SJSA1 (cell line): ENCODE measurements at regions not wholly inside any gene's neighbourhood (a gene's known extent, or its start where the extent isn't known, plus 50 kb on each side); places are given as distances from the start of the nearest gene placed in this dataset.
"Not testable (repeated sequence)": the region's sequence is repeated elsewhere in the genome, so short reads cannot be mapped to it uniquely, and the experiment has no call there.

ENCODE experiments used
- DNase-seq, 2 experiments: peaks; one replicate each; pipeline ENCODE4 v3.0.0-alpha.2; 2015 to 2020; ENCODE audit warnings: low spot score in 2 of 2, low read depth in 1 of 2
- H3K27ac ChIP-seq: fragments of 250-450 bp; sonication (Bioruptor Pico); 2 replicates; pipeline ENCODE4 v1.5.1; 2020; ENCODE audit warnings: mild to moderate bottlenecking, moderate library complexity
- H3K27me3 ChIP-seq: fragments of 250-450 bp; sonication (Bioruptor Pico); replicated peaks from 2 replicates; pipeline ENCODE4 v1.5.1; 2020; ENCODE audit warnings: mild to moderate bottlenecking, moderate library complexity
- H3K36me3 ChIP-seq: fragments of 250-450 bp; sonication (Bioruptor Pico); 2 replicates; pipeline ENCODE4 v1.5.1; 2020; ENCODE audit warnings: mild to moderate bottlenecking
- H3K4me1 ChIP-seq: fragments of 250-450 bp; sonication (Bioruptor Pico); replicated peaks from 2 replicates; pipeline ENCODE4 v1.6.1; 2021; ENCODE audit warnings: mild to moderate bottlenecking
- H3K4me3 ChIP-seq: fragments of 250-450 bp; sonication (Bioruptor Pico); 2 replicates; pipeline ENCODE4 v1.5.1; 2020; ENCODE audit warnings: mild to moderate bottlenecking
- H3K9me3 ChIP-seq: fragments of 250-450 bp; sonication (Bioruptor Pico); replicated peaks from 2 replicates; pipeline ENCODE4 v1.5.1; 2020; ENCODE audit warnings: mild to moderate bottlenecking

GRCh38 chr6:76790881-76791280 is 672.4 kb downstream of the HTR1B start:
- DNase-seq: no peak
- Histone ChIP-seq H3K9me3 (no peaks in the 10 kb centered on the region), H3K27ac (no peak overlapping the region), H3K27me3 (no peaks in the 10 kb centered on the region), H3K4me3 (no peak overlapping the region), H3K36me3 (no peaks in the 10 kb centered on the region), H3K4me1 (no peaks in the 10 kb centered on the region)

- DNase-seq: no peak
- H3K27me3 ChIP-seq: no peaks in the 10 kb centered on the region
- no peaks in the 10 kb centered on the region for H3K4me1 ChIP-seq
- H3K27ac ChIP-seq: no peak overlapping the region
- H3K9me3 ChIP-seq: no peaks in the 10 kb centered on the region
- no peaks in the 10 kb centered on the region for H3K36me3 ChIP-seq
- H3K4me3 ChIP-seq: no peak overlapping the region
Observed at GRCh38 chr6:76790045-76790796, 673.1 kb downstream of the HTR1B start.

GRCh38 chr6:76789580-76789979 is 673.7 kb downstream of the HTR1B start:
- Histone ChIP-seq H3K27ac (no peak overlapping the region), H3K4me3 (no peak overlapping the region), H3K9me3 (no peaks in the 10 kb centered on the region), H3K4me1 (no peaks in the 10 kb centered on the region), H3K36me3 (no peaks in the 10 kb centered on the region), H3K27me3 (no peaks in the 10 kb centered on the region)
- no peak for DNase-seq

GRCh38 chr6:76788155-76788554 is 675.1 kb downstream of the HTR1B start:
- Histone ChIP-seq H3K9me3 (no peaks in the 10 kb centered on the region), H3K4me1 (no peaks in the 10 kb centered on the region), H3K36me3 (no peaks in the 10 kb centered on the region), H3K27ac (no peak overlapping the region), H3K27me3 (no peaks in the 10 kb centered on the region), H3K4me3 (no peak overlapping the region)
- DNase-seq: no peak

GRCh38 chr6:76779068-76779467 is 684.2 kb downstream of the HTR1B start:
- no peak overlapping the region for H3K4me3 ChIP-seq
- H3K36me3 ChIP-seq: no peaks in the 10 kb centered on the region
- no peak for DNase-seq
- H3K4me1 ChIP-seq: no peaks in the 10 kb centered on the region
- no peaks in the 10 kb centered on the region for H3K27me3 ChIP-seq
- H3K27ac ChIP-seq: no peak overlapping the region
- no peaks in the 10 kb centered on the region for H3K9me3 ChIP-seq

- Histone ChIP-seq H3K36me3 (no peaks in the 10 kb centered on the region), H3K4me1 (no peaks in the 10 kb centered on the region), H3K4me3 (no peak overlapping the region), H3K27me3 (no peaks in the 10 kb centered on the region), H3K27ac (no peak overlapping the region), H3K9me3 (no peaks in the 10 kb centered on the region)
- no peak for DNase-seq
Observed at GRCh38 chr6:76776876-76777275, 686.4 kb downstream of the HTR1B start.

- H3K27ac ChIP-seq: no peak overlapping the region
- no peaks in the 10 kb centered on the region for H3K4me1 ChIP-seq
- H3K27me3 ChIP-seq: no peaks in the 10 kb centered on the region
- no peaks in the 10 kb centered on the region for H3K9me3 ChIP-seq
- DNase-seq: no peak
- no peaks in the 10 kb centered on the region for H3K36me3 ChIP-seq
- H3K4me3 ChIP-seq: no peak overlapping the region
Observed at GRCh38 chr6:76774781-76775384, 688.4 kb downstream of the HTR1B start.

GRCh38 chr6:76772951-76773350 is 690.3 kb downstream of the HTR1B start:
- Histone ChIP-seq H3K36me3 (no peaks in the 10 kb centered on the region), H3K4me3 (no peak overlapping the region), H3K4me1 (no peaks in the 10 kb centered on the region), H3K27ac (no peak overlapping the region), H3K9me3 (no peaks in the 10 kb centered on the region), H3K27me3 (no peaks in the 10 kb centered on the region)
- no peak for DNase-seq

GRCh38 chr6:76771059-76771634 is 692.1 kb downstream of the HTR1B start:
- no peaks in the 10 kb centered on the region for H3K36me3 ChIP-seq
- H3K4me1 ChIP-seq: no peaks in the 10 kb centered on the region
- no peaks in the 10 kb centered on the region for H3K9me3 ChIP-seq
- no peak for DNase-seq
- H3K4me3 ChIP-seq: no peak overlapping the region
- H3K27me3 ChIP-seq: no peaks in the 10 kb centered on the region
- H3K27ac ChIP-seq: no peak overlapping the region

GRCh38 chr6:76770281-76770680 is 693.0 kb downstream of the HTR1B start:
- no peaks in the 10 kb centered on the region for H3K27me3 ChIP-seq
- DNase-seq: no peak
- H3K27ac ChIP-seq: no peak overlapping the region
- no peaks in the 10 kb centered on the region for H3K4me1 ChIP-seq
- H3K4me3 ChIP-seq: no peak overlapping the region
- H3K36me3 ChIP-seq: no peaks in the 10 kb centered on the region
- H3K9me3 ChIP-seq: no peaks in the 10 kb centered on the region

GRCh38 chr6:76768556-76768955 is 694.7 kb downstream of the HTR1B start:
- no peak for DNase-seq
- Histone ChIP-seq H3K4me1 (no peaks in the 10 kb centered on the region), H3K4me3 (no peak overlapping the region), H3K27me3 (no peaks in the 10 kb centered on the region), H3K36me3 (no peaks in the 10 kb centered on the region), H3K27ac (no peak overlapping the region), H3K9me3 (no peaks in the 10 kb centered on the region)

- Histone ChIP-seq H3K4me1 (no peaks in the 10 kb centered on the region), H3K27me3 (no peaks in the 10 kb centered on the region), H3K9me3 (no peaks in the 10 kb centered on the region), H3K4me3 (no peak overlapping the region), H3K36me3 (no peaks in the 10 kb centered on the region), H3K27ac (no peak overlapping the region)
- DNase-seq: no peak
Observed at GRCh38 chr6:76764057-76764456, 691.6 kb upstream of the IMPG1 start.

GRCh38 chr6:76752841-76753240 is 680.4 kb upstream of the IMPG1 start:
- Histone ChIP-seq H3K27ac (no peak overlapping the region), H3K36me3 (no peaks in the 10 kb centered on the region), H3K4me1 (no peaks in the 10 kb centered on the region), H3K27me3 (no peaks in the 10 kb centered on the region), H3K4me3 (no peak overlapping the region), H3K9me3 (peaks cover 8% of the 10 kb centered on the region; the same call in 1 of the 2 replicates)
- DNase-seq: no peak

- not testable (repeated sequence) for H3K27me3 ChIP-seq, H3K9me3 ChIP-seq, H3K27ac ChIP-seq, DNase-seq, H3K4me1 ChIP-seq, H3K4me3 ChIP-seq, H3K36me3 ChIP-seq
Observed at GRCh38 chr6:76745388-76745787, 672.9 kb upstream of the IMPG1 start.
